ENCODE measurements at regions not wholly inside any gene's neighbourhood (a gene's known extent, or its start where the extent isn't known, plus 50 kb on each side); places are given as distances from the start of the nearest gene placed in this dataset.
A peak's percentile ranks its signal among the peaks of the same experiment; 100 is the strongest.

DNA sequence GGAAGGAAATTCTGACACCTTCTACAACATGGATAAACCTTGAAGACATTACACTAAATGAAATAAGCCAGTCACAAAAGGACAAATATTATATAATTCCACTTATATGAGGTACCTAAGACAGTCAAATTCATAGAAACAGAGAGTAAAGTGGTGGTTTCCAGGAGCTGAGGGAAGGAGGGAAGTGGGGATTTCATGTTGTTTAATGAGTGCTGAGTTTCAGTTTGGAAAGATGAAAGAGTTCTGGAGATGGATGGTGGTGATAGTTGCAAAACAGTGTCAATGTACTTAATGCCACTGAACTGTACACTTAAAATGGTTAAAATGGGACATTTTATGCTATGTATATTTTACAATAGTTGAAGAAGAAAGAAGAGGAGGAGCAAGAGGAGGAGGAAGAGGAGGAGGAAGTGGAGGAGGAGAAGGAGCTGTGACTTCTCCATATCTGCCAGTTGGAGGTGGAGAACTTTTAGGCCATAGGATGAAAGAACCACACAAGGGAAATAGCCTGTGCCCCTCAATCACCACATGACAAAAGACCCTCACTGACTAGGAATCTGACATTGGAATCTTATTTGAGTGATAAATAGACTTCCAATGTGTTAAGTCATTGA lies 55.3 kb upstream of the LGALSL start:
- peaks cover 26% of the 10 kb centered on the region for H3K4me1 ChIP-seq (ENCODE audit: insufficient read depth, poor library complexity, severe bottlenecking)
- H3K36me3 ChIP-seq (ENCODE audit: low read depth) = no peaks in the 10 kb centered on the region
- H3K27me3 ChIP-seq (ENCODE audit: insufficient read depth, poor library complexity, severe bottlenecking) = no peaks in the 10 kb centered on the region
- ATAC-seq (ENCODE audit: low read depth) = no peak
- DNase-seq (ENCODE audit: low spot score) = no peak
- no peak overlapping the region for H3K27ac ChIP-seq (ENCODE audit: poor library complexity, severe bottlenecking)
- TF ChIP-seq, protein P1, sequence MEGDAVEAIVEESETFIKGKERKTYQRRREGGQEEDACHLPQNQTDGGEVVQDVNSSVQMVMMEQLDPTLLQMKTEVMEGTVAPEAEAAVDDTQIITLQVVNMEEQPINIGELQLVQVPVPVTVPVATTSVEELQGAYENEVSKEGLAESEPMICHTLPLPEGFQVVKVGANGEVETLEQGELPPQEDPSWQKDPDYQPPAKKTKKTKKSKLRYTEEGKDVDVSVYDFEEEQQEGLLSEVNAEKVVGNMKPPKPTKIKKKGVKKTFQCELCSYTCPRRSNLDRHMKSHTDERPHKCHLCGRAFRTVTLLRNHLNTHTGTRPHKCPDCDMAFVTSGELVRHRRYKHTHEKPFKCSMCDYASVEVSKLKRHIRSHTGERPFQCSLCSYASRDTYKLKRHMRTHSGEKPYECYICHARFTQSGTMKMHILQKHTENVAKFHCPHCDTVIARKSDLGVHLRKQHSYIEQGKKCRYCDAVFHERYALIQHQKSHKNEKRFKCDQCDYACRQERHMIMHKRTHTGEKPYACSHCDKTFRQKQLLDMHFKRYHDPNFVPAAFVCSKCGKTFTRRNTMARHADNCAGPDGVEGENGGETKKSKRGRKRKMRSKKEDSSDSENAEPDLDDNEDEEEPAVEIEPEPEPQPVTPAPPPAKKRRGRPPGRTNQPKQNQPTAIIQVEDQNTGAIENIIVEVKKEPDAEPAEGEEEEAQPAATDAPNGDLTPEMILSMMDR (IDR thresholded peaks at IDR 0.05; ENCODE audit: poor library complexity, severe bottlenecking) = no peak
- H3K9me3 ChIP-seq (ENCODE audit: severe bottlenecking) = no peaks in the 10 kb centered on the region
- no peak overlapping the region for H3K4me3 ChIP-seq (ENCODE audit: severe bottlenecking)

GRCh38 chr2:64399521-64399920 lies 54.4 kb upstream of the LGALSL start:
- TF ChIP-seq, protein P1 (IDR thresholded peaks at IDR 0.05; ENCODE audit: poor library complexity, severe bottlenecking) = no peak
- Histone ChIP-seq H3K27ac (ENCODE audit: poor library complexity, severe bottlenecking) (no peak overlapping the region), H3K27me3 (ENCODE audit: insufficient read depth, poor library complexity, severe bottlenecking) (no peaks in the 10 kb centered on the region), H3K4me1 (ENCODE audit: insufficient read depth, poor library complexity, severe bottlenecking) (peaks cover 34% of the 10 kb centered on the region), H3K9me3 (ENCODE audit: severe bottlenecking) (no peaks in the 10 kb centered on the region), H3K36me3 (ENCODE audit: low read depth) (no peaks in the 10 kb centered on the region), H3K4me3 (ENCODE audit: severe bottlenecking) (no peak overlapping the region)
- no peak for DNase-seq (ENCODE audit: low spot score)
- ATAC-seq (ENCODE audit: low read depth) = no peak

GRCh38 chr2:64400105-64400728 lies 53.7 kb upstream of the LGALSL start:
- TF ChIP-seq, protein P1 (IDR thresholded peaks at IDR 0.05; ENCODE audit: poor library complexity, severe bottlenecking) = no peak
- Histone ChIP-seq H3K9me3 (ENCODE audit: severe bottlenecking) (no peaks in the 10 kb centered on the region), H3K4me1 (ENCODE audit: insufficient read depth, poor library complexity, severe bottlenecking) (peaks cover 34% of the 10 kb centered on the region), H3K4me3 (ENCODE audit: severe bottlenecking) (no peak overlapping the region), H3K27me3 (ENCODE audit: insufficient read depth, poor library complexity, severe bottlenecking) (no peaks in the 10 kb centered on the region), H3K27ac (ENCODE audit: poor library complexity, severe bottlenecking) (peak overlapping the region; percentile 32), H3K36me3 (ENCODE audit: low read depth) (no peaks in the 10 kb centered on the region)
- ATAC-seq (ENCODE audit: low read depth) (peak; percentile 24; the same call in 1 of the 3 replicates), DNase-seq (ENCODE audit: low spot score) (no peak)

DNA sequence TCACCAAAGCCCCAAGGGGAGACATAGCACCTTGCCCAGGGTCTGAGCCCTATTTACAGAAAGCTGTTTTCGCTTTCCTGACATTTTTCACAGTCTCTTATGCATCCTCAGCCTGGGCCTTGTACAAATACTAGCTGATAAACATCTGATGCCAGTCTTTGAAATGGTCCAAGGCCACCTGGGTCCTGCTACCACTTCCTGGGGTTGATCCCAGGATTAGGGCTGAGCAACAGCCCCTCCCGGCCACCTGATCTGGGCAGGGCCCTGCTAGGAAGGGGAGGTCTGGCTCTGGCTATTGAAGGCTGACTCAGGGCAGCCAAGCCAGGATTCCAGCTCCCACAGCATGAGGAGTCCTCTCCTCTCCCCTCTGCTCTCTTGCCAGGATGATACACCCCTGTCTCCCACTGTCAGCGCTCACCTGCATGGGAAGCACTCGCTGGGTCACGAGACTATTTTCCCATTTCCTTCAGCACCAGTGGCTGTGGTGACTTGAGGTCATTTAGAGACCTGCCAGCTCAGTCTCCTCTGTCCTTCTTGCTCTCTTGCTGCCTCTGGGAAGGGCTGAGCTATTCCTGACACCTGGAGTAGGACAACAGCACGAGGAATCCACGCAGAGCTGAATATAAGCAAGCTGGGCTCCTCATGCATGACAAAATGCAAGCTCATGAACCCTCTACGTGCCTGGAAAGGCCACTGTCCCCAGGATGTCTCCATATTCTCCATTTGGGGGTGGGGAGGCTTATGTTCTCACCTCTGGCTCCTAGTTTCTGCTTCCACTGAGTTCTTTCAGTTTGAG lies 53.0 kb upstream of the LGALSL start:
- H3K27ac ChIP-seq (ENCODE audit: poor library complexity, severe bottlenecking) = peak overlapping the region; percentile 32
- DNase-seq (ENCODE audit: low spot score) = no peak

More for the DNA sequence above, 53.0 kb upstream of the LGALSL start:
- Histone ChIP-seq H3K4me1 (ENCODE audit: insufficient read depth, poor library complexity, severe bottlenecking) (peaks cover 34% of the 10 kb centered on the region), H3K27me3 (ENCODE audit: insufficient read depth, poor library complexity, severe bottlenecking) (no peaks in the 10 kb centered on the region), H3K9me3 (ENCODE audit: severe bottlenecking) (no peaks in the 10 kb centered on the region), H3K36me3 (ENCODE audit: low read depth) (no peaks in the 10 kb centered on the region), H3K4me3 (ENCODE audit: severe bottlenecking) (no peak overlapping the region)
- TF ChIP-seq, protein P1 (IDR thresholded peaks at IDR 0.05; ENCODE audit: poor library complexity, severe bottlenecking) = no peak
- ATAC-seq (ENCODE audit: low read depth) = peak; percentile 69
